Jurkat, Clone E6-1 (cell line): ENCODE measurements at regions not wholly inside any gene's neighbourhood (a gene's known extent, or its start where the extent isn't known, plus 50 kb on each side); places are given as distances from the start of the nearest gene placed in this dataset.

Source experiments
- DNase-seq: peaks from one replicate; pipeline ENCODE4 v3.0.0-alpha.2; 2011; ENCODE audit warnings: low read depth, low spot score
- H3K4me3 ChIP-seq: 2 replicates; pipeline ENCODE4 v1.5.1; 2011; ENCODE audit warnings: mild to moderate bottlenecking, low read length, control low read depth, moderate library complexity

DNA sequence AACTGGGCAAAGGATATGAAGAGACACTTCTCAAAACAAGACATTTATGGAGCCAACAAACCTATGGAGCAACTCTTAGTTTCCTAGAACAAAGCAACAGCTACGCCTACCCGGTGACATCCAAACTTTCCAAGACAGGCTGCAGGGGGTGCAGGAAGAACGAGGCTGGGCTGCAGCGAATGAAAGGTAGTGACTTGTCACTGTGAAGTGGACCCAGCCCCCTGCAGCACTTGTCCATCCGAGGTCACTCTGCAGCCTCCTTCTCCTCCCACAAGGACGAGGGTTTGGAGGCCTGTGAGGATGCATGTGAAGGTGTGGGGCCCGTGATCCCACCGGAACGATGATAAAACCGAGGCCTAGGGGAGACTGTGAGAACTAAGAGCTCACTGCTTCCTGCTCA lies 192.6 kb upstream of the RPL38 start:
- no peak for DNase-seq
- no peak overlapping the region for H3K4me3 ChIP-seq

DNA sequence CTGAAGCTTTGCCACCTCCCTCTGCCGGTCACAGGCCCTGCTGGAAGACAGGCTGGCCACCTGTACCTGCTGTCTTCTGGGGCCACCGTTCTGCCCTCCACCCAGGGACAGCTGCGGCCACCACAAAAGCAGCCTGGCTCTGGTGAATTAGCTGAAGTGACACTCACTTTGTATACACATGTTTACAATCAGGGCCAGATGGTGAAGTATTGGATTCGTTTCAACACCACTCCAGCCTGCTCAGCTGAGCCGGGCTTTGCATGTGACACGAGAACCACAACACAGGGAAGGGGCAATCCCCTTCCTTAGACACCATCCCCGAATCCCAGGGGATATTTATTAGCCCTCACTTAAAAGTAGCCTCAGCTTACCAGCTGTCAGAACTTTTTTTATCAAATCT lies 191.5 kb upstream of the RPL38 start:
- DNase-seq = no peak
- no peak overlapping the region for H3K4me3 ChIP-seq

DNA sequence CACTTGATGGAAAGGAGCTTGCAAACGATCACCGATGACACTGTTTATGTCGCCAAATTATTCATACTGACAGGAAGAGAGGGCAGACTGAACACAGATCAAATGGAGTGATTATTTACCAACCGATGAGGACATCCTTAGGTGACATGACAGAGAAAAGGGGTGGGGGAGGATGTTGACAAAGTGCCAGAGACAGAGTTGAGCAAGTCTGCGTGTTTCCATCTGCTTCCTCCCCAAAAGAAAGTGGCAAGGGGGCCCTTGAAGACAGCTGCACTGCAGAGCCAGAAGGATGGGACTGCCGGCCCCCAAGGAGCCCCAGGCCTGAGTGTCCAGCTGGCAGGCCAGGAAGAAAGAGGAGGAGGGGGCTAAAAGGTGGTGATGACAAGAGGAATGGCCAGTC lies 191.0 kb upstream of the RPL38 start:
- H3K4me3 ChIP-seq = no peak overlapping the region
- DNase-seq = peak; percentile 59

DNA sequence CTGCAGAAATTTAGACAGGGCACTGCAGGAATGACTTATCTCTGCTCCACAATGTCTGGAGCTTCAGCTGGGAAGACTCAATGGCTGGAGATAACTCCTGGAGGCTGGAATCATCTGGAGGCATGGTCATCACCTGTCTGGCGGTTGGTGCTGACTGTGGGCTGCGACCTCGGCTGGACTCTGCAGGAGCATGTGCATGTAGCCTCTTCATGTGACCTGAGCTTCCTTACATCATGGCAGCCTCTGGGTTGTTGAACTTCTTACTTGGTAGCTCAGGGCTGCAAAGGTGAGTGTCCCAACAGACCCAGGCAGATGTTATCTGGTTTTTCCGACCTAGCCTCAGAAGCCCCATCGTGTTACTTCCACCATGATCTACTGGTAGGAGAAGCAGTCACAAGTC lies 188.2 kb upstream of the RPL38 start:
- no peak for DNase-seq
- no peak overlapping the region for H3K4me3 ChIP-seq

DNA sequence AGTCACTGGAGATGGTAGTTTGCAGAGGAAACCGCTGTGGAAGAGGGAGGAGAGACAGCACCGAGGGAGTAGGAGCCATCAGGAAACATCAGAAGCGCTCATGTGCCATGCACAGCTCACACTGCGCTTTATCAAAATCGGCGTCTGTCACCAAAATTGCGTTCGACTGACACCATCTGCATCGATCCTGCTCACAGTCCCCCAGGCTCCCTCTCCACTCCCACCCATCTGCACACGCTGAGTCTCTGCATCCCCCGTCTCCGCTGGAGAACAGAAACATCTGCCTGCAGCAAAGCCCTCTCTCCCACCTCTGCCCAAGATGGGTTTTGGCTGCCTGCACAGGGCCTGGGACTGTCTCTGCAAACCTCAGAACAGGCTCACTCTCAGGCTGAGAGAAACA lies 187.5 kb upstream of the RPL38 start:
- H3K4me3 ChIP-seq = no peak overlapping the region
- DNase-seq = no peak

DNA sequence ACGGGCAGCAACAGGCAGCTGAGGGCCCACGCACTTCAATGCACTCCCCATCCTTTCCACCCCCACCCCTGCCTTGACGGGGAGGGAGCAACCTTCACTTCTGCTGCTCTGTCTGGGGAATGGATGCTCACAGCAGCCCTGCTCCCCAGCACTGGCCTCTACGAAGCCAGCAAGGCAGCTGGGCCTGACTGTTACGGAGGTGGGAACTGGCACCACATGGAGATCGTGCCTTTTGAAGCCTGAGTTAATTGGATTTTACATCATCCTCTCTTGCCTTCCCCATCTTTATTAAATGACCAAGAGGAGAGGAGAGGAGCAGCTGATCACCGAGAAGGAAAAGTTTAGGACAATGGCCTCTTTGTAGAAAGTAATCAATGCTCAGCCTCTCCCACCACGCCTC lies 187.0 kb upstream of the RPL38 start:
- DNase-seq = no peak
- no peak overlapping the region for H3K4me3 ChIP-seq

DNA sequence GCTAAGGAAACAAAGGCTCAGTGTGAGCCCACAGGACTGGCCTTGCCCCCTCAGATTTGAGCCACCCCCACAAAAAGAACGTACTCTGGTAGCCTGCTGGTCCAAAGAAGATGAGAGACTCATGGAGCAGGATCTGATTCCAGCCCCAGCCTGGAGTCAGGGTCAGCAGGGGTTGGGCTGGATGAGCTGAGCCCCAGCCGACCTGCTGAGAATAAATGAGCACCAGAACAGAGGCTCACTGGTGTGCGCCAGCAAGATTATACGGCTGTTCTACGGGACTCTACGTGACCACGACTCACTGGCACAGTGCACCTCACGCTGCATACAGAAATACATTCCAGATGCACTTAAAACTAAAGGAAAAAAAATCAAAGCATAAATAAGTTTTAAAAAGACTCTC lies 186.0 kb upstream of the RPL38 start:
- no peak for DNase-seq

DNA sequence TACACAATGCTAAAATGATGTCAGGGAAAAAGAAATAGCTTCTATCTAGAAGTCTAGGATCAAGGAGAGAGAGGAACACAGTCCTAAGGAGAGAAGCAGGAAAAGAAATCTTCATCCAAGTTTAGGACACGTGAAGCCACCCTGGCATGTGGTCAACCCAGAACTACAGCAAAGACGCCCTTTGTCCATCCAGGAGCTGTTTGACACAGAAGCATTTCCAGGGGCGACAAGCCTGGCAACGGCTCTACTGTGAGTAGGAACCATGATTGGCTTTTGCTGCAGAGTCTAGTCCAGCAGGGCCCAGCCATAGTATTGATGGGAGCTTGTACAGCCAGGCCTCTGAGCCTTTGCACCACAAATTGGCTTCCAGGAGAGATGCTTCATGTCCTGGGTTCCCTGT lies 185.4 kb upstream of the RPL38 start:
- no peak for DNase-seq
- no peak overlapping the region for H3K4me3 ChIP-seq

More for the DNA sequence above, 186.0 kb upstream of the RPL38 start:
- no peak overlapping the region for H3K4me3 ChIP-seq

DNA sequence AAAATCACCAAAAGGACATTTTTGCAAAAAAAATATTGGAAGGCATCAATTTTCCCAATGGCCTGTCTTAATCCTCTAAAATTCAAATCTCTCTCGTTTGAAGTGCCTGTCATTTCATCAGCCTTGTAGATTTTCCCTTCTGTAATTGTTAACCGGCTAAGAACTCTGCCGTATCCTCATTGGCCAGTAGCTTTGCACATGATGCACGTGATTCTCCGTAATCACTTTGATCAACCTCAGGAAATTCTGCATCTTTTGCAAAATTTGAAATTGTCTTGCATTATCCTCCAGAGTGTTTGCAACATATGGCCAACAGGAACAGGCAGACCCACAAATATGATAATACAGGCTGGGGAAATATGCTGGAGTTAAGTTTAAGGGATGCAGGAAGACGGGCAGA lies 184.2 kb upstream of the RPL38 start:
- no peak for DNase-seq
- H3K4me3 ChIP-seq = no peak overlapping the region

DNA sequence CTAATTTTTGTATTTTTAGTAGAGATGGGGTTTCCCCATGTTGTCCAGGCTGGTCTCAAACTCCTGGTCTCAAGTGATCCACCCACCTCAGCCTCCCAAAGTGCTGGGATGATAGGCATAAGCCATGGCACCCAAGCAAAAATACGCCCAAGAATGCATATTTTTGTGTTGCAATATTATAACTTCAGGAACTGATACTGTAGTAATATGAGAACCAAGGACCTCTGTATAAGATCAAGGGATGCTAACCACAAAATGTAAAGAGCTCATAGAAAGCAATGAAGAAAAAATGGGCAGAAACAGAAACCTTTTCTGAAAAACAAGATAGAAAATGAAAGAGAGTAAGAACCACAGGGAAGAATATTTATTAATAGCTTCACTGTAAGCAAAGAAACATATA lies 183.6 kb upstream of the RPL38 start:
- H3K4me3 ChIP-seq = no peak overlapping the region
- no peak for DNase-seq

DNA sequence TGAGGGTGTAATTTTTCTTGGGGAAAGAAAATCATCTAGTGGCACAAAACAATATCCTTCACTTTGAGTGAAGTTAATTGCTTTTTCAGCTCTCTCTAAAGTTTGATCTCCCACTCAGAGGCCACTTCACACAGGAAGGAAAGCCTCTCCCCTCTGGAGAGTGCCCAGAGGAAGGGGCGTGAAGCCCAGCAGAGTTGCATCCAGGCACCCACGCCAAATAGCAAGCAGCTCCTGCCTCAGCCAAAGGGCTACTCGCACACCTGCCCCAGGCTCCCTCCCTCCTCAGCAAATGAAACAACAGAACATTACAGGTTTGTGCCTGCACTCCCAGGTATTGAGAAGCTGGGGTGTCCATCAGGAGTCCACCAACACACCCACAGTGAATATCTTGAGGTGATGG lies 183.0 kb upstream of the RPL38 start:
- DNase-seq = no peak
- H3K4me3 ChIP-seq = no peak overlapping the region

DNA sequence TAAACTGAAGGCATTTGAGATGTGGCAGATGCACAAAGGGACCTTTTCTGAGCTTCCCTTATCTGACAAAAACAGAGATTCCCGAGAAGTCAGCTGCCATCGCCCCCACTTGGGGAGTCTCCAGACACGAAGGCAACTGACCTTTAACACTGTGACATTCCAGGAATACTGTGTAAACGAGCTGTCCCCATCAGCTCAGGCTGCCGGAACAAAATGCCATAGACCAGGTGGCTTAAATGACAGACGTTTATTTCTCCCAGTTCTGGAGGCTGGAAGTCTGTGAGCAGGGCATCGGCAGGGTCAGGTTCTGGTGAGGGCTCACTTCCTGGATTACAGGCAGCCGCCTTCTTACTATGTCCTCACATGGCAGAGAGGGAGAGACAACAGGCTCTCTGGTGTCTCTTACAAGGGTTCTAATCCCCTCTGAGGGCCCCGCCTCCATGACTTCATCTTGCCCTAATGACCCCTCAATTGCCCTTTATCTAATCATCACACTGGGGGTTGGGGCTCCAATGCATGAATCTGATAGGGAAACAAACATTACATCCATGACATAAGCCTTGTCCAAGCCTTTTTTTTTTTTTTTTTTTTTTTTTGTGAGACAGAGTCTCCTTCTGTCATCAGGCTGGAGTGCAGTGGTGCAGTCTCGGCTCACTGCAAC lies 178.5 kb upstream of the RPL38 start:
- no peak for DNase-seq
- no peak overlapping the region for H3K4me3 ChIP-seq

DNA sequence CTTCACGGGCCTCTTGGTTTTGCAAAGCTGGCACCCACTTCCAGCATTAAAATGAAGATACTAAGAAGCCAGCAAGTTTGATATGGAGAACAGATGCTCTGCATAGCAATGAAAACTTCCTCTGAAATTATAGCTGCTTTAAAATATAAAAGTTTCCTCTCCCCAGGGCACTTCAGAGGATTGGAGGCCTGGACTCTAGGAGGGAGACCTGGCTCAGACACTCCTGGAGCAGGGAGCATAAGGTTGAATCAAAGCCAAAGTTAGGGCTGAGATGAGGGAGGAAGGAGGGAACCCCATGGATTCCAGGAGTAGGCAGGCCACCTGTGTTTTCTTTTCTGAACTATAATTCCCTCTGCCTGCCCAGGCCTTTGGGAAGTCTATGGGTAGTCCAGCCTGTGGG lies 176.0 kb upstream of the RPL38 start:
- DNase-seq = no peak
- no peak overlapping the region for H3K4me3 ChIP-seq

DNA sequence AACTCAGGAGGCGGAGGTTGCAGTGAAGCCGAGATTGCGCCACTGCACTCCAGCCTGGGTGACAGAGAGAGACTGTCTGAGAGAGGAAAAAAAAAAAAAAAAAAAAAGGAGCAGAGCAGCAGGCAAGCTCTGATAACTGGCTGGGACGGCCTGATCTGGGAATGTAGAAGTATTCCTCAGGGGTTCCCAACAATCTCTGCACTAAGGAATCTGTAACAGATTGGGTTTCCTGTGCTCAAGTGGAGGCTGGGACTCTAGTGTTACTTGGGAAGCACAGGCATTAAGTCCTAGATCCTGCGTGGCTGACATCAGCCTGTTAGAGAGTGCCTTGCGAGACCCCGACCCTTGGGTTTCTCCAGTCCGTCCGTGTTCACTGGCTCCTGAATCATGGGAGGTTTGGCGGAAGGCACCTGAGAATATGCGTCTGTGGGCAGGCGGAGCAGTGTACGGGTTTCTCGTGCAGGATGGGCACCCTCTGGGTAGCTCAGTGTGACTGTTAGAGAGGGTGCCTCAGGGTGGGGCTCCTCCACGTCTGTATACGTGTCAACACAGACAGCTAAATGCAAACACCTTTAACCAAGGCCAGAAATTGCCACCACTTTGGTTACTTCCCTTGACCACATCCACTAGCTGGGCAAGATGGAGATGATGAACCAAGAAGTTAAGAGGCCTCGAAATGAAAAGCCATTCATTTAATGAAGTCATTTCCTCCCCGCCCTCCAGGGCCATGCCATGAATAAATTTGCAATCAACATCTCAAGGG lies 174.9 kb upstream of the RPL38 start:
- no peak for DNase-seq
- H3K4me3 ChIP-seq = no peak overlapping the region

DNA sequence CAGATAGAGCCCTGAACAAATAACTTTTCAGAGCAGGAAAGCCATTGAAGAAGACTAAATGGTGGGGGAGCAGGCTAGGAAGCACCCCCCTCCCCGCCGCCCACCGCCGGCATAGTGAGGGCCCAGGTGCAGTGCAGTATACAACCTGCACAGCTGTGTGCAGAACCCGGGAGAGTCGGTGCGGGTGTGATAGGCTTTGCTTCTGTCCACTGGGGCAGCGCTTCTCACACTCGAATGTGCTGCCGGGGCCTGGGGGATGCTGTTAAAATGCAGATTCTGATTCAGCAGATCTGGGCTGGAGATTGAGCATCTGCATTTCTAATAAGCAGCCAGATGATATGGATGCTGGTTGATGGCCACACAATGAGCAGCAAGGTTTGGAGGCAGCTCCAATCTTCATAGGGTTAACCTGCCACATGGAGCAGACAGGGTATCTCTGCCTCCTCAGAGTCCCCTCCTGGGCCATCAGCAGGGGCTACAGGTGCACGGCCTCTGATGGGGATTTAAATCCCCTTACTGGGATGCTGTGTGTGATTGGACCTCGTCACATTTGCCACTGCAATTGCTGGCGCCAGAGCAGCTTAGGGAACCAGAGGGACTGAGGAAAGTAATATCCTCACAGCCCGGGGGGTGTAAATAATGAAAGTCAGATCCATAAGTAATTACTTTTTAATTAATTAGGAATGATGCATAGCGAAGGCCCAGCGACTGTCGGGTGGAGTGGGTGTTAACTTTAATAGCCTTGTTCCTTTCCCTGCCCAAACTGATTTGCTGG lies 172.0 kb upstream of the RPL38 start:
- no peak overlapping the region for H3K4me3 ChIP-seq
- DNase-seq = no peak

DNA sequence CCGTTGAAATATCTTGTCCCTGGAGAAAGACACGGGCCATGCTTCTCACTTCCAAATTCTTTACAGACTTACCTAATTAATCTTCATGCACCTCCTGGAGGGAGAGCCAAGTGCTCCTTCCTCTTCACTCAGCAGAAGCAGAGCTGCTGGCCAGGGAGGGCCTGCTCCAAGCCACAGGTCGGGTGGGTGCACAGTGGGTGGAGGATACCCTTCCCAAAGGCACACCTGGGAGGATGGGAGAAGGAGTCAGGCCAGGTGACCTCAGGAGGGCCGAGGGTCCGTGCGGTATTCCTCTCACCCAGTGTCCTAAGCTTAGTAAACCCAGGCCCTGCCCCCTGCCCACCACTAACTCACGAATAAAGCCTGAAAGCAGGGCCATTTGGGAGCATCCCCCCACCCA lies 171.3 kb upstream of the RPL38 start:
- DNase-seq = no peak
- no peak overlapping the region for H3K4me3 ChIP-seq

DNA sequence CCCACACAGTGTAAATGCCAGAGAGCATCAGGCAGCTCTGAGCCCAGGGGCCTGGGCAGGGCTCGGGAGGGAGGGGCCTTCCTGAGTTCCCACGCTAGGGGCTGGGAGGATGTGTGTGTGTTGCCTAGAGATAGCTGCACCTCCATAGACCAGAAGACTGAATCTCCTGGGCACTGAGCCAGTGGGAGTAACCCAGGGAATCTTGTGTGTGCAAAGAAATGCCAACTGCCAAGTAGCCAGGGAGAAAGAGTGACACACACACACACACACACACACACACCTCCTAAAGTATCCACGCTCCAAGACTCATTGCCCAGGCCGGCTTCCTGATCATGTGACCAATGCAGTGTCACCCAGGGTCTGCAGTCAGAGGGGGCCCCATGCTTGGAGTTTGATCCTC lies 166.2 kb upstream of the RPL38 start:
- H3K4me3 ChIP-seq = no peak overlapping the region
- no peak for DNase-seq

DNA sequence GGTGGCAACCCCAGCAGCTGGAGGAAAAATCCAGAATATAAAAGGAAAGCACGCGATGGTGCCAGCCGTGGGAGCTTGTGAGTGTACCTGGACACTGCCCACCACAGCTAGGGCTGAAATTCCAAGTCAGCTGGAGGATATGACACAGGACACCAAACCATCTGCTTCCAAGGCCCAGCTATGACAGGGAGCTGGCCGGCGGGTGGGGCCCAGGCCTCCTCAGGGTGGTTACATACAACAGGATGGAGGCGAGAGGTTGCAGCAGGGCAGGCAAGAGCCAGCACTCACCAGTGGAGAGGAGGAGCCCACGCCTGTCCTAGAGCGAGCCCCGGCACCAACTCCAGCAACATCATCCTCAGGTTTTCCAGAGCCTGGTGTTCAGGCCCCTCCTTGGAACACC lies 163.2 kb upstream of the RPL38 start:
- no peak overlapping the region for H3K4me3 ChIP-seq
- DNase-seq = no peak

DNA sequence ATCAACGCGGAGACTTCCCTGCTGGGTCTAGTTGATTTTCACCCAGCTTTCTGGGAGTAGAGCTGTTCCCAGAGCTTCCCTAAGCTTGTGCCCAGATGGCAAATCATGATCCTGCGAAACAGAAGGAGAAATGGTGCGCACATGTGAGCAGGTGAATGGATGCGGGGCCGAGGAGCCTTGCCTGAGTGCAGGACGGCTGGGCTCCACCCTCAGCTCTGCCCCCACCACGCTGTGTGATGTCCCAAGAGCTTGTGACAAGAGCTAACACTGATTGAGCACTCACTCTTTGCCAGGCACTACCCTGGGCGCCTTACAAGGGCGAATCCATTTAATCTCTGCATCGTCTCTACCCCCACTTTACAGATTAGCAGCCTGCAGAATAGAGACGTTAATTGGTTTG lies 162.7 kb upstream of the RPL38 start:
- no peak overlapping the region for H3K4me3 ChIP-seq
- no peak for DNase-seq

DNA sequence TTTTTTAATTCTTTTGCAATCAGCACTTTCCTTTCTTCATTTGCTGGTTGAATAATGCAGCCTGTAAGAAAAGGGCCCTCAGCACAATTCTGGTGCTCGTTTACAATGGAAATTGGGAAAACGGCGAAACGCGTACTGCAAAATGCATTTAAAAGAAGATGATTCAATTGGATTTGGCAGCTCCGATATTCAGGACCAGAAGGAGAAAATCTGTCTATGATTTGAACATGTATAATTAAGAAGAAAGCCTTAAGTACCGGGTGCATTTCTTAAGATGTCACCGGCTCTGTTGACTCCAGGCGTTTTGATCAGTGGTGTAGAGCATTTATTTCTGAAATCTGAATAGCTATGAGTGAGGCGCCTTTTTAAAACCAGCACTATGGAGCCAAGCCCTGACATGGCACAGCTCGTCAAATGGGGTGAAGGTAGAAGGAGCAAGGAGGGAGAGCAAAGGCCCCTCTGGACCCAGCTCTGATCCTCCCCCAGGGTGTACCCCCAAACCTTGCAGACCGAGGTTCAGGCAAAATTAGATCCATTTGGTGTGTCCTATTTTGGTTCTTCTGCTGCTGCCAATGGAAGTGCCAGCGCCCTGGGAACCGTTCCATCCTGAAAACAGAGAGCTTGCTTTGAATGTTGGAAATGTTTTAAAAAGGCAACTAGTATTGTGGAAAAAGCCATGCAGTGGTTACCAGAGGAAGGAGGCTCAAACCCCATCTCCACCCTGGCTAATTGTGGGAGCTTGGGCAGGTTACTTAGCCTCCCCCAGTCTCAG lies 161.4 kb upstream of the RPL38 start:
- H3K4me3 ChIP-seq = no peak overlapping the region
- no peak for DNase-seq
